HG03460 (cell line): ENCODE measurements at regions not wholly inside any gene's neighbourhood (a gene's known extent, or its start where the extent isn't known, plus 50 kb on each side); places are given as distances from the start of the nearest gene placed in this dataset.

ENCODE experiments used
- ATAC-seq: cut with Tn5 transposase; IDR thresholded peaks from one replicate; pipeline ENCODE4 v1.9.1; 2021; ENCODE audit not compliant: unreplicated experiment

DNA sequence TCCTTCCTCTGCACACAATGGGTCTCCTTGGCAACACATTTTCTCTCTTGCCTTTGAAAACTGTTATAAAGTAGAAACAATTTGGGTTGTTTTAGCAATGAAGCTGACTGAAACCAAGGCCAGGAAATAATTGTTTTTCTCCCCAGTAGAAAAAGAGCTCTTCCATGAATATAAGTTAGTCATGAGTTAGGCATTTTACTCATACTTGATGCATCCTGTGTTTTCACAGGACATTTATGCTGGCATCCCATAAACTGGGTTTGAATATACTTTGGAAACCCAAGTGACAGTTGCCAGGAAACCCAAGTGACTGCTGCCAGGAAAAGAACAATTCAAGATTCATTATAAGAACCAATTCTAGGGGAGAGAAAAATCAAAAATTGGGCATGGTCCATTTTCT, 128.6 kb upstream of the NPY2R start:
- no peak for ATAC-seq

GRCh38 chr4:155081222-155081621, 127.2 kb upstream of the NPY2R start:
- no peak for ATAC-seq

GRCh38 chr4:155085843-155086530, 122.4 kb upstream of the NPY2R start:
- ATAC-seq: no peak

DNA sequence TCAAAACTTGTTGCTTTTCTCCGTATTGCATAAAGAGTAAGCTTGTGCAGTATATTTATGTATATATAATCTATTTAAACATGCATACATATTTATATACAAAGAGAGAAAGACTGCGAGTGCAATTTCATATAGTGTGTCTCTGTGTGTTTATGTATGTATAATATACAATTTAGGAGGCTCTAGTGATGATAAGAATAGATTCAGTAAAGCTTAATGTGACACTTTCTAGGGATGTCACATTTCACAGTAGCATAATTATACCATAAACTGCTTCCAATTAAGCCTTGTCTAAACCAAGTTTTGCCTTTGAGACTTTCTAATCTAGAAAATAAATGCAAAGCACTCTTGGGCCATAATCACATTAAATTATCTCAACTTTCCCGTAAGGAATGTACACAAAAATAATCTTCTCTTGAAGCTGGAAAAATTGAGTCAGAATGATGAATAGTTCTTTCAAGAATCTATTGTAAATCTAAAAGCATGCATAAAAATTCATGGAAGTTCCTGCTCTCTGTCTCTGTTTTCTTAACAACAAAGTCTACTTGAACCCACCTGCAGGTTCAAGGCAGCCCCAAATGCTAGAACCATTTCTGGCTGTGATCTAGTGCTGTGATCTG, 114.1 kb upstream of the NPY2R start:
- no peak for ATAC-seq

DNA sequence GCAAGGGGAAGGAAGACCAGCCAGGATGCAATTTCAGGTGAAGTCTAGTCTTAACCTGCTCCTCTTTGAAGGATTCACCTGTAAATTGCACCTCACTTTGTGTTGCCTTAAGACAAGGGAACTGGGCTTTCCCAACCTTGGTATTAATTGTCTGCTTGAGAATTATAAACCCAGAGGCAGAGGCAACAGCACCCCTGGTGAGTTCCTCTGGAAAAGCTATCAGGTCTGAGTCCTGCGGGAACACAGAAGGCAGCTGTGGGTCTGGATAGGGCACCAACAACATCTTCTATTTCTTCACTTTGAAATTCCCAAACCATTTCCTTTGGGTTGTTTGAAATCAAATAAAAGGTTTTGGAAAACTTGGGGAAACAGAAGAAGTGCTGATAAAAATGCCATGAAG, 109.2 kb upstream of the NPY2R start:
- ATAC-seq: no peak

DNA sequence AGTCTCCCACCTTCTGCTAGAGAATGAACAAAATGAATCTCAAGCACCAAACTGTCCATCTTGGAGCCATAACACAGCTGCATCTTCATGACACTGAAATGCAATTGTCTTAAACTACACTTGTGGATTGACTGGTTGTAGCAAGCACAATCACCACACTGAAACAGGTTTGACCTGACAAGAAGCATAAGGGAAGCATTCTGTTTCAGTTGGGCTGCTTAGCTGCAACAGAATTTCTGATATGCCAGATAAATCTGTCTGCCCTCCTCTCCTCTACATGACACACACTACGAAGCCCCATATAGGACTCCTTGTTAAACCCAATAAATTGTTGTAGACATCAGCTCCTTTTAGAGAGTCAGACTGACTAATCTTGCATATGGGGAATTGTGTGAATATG, 101.8 kb upstream of the NPY2R start:
- no peak for ATAC-seq

GRCh38 chr4:155107059-155107458, 101.4 kb upstream of the NPY2R start:
- ATAC-seq: no peak

DNA sequence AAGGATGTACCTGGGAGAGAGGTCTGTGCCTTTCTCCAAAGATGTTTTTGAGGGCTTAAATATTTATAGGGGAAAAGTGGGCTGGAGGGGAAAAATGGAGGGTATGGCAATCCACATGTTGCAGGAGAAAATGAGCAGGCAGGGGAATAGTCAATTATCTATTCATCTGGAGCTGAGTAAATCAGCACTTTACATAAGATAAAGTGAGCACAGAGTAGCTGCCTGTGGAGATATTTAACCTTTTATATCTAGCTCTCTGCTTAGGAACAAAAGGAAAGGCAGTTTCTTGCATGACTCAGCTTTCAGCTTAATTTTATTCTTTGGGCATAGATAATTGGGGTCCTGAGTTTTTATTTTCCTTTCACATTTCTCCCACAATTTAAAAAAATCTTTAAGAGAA, 93.6 kb upstream of the NPY2R start:
- no peak for ATAC-seq

DNA sequence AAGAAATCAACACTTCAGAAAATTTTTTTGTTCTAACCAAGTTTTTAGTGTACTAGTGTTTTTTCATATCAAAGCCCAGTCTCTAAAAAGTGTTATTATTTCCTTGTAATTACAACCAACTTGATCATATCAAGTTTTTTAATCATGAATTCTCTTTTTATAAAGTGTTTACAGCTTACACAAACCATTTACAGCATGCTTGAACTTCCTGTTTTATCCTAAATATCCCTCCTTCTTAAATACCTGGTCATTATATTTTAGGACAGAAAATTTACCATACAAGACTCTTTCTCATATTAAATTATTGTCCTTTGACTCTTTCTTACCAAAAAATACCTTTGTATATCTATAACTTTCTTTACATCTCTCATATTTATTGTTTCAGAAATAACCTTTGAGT, 89.4 kb upstream of the NPY2R start:
- ATAC-seq: no peak

- ATAC-seq: no peak
Measured at GRCh38 chr4:155120536-155120935, 87.9 kb upstream of the NPY2R start.

DNA sequence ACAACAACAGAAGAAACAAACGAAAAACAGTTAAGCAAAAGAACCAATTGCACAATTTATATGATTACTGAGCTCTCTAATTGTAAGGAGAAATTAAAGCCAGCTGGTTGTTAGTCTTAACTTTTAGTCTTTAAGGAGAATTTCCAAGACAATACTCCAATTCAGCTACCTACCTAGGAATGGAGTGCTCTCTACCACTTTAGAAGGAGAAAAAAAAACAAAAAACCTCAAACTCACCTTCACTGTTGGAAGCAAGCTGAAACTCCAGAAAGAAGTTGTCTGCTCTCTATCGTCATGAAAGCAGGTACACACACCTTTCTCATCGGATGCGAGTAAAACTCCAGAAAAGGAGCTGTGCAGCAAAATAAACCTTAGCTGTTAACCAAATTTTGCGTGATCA, 86.1 kb upstream of the NPY2R start:
- no peak for ATAC-seq

DNA sequence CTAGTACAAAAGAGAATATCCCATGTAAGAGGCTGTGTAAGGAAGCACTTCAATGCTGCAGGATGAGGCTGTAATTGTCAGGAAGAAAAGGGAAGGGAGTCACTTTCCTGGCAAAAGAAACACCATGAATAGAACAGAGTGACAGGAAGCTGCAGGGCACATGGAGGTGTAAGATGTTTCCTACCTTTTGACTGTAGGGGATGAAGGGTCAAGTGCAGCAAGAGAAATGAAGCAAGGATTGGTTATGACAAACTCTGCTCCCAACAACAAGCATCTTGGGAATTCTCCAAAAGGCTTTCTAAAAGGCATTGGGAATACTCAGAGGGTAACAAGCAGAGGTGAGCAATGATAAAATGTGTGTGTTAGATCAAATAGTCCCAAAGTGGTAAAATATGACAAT, 74.3 kb upstream of the NPY2R start:
- ATAC-seq: no peak

- no peak for ATAC-seq
Measured at GRCh38 chr4:155140889-155141288, 67.5 kb upstream of the NPY2R start.

DNA sequence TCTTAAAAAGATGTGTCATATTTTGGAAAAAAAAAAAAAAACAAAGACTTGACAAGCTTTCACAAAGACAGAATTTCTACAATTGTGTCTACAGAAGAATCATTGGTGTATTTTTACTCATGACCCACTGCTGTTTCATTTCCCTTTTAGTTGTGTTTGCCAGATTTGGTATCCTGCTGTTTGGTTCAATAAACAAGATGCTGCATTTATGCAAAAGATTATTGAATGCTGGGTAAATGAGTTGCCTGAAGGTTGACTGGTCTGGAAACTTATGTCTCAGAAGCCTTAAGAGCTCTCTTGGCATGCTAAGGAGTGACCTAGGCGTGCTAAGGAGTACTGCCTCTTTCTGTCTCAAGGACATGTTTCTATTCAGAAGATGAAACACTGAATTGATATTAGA, 64.9 kb upstream of the NPY2R start:
- ATAC-seq: no peak
